Stimulated activated CD4-positive, alpha-beta T cell treated with anti-CD3 and anti-CD28 coated beads, Interleukin-4, amount 100 ng/mL, for 48 hours (primary cell): ENCODE measurements at regions not wholly inside any gene's neighbourhood (a gene's known extent, or its start where the extent isn't known, plus 50 kb on each side); places are given as distances from the start of the nearest gene placed in this dataset.
"Not testable (repeated sequence)": the region's sequence is repeated elsewhere in the genome, so short reads cannot be mapped to it uniquely, and the experiment has no call there.

ENCODE experiments used
- DNase-seq, 2 donors: peaks; one replicate each; pipeline ENCODE4 v3.0.0-alpha.2; 2020; ENCODE audit warnings: low read depth in 2 of 2

DNA sequence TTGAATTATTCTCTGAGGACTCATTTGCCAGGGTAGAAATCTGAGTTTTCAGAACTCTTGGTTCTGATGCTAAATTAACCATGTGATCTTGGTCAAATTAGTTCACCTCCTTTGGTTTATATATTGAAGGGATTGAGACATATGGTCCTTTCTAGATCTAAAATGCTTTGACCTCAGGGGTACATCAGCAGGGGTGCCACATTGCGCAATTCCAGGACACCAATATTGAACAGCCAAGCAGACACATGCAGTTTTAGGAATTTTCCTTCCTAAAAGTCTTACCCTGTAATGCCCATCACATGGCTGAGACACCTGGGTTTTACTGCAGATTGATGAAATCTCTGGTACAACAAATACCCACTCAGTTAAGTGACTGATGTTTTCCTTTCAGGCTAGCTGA, 254.4 kb upstream of the NCAM1 start:
- DNase-seq, result no peak

- DNase-seq, result not testable (repeated sequence)
Observed at GRCh38 chr11:112714340-112714739, 246.9 kb upstream of the NCAM1 start.

GRCh38 chr11:112715056-112715455, 246.2 kb upstream of the NCAM1 start:
- no peak for DNase-seq

GRCh38 chr11:112718483-112718882, 242.7 kb upstream of the NCAM1 start:
- DNase-seq, result no peak

DNA sequence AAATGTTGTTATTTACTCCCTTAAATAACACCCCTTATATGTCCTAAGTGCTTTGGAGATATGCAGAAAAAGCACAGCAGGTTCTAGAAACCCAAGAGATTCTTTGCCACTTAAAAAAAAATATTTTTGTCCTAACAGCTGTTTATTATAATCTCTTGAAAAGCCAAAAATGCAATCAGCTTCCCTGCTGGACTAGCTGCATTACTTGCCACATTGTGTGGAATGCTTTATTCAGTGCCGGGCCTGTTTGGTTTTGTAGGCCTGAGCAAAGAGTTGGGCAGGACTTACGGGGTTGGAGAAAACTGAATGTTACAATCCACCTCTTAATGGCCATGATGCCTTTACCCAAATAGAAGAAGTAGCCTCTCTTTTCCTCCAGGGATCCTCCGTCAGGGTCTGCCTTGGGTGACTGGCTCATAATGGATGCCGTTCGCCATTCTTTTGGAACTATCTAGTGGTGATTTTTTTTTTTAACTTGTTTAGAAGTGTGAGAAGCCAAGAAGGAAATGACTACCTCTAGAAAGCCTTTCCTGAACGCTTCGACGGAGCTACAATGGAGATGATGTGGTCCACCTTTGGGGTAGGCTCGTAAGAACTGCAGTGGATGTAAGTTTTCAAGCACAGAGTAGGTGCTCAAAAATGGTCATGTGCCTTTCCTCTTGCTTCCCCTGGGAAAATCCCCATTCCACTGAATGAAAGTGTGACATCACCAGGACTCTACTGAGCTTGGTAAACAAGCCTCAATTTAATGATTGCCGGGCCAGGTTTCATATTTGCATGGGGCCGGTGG, 241.3 kb upstream of the NCAM1 start:
- DNase-seq, result no peak

DNA sequence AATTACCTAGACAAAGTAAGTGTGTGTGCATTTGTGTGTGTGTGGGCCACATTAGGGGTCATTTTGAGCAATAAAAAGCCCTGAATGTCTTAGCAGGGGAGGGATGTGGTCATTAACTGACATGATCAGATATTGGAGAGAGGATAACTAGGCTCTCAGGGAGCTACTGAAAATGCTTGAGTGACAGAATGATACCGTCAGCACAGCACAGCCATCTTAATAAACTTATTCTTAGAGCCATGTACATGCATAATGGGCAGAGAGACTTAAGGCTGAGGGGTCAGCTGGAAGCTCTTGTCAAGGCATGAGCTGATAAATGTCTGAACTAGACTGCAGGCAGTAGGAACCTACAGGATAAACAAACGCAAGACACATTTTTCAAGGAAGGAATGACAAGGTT, 239.1 kb upstream of the NCAM1 start:
- DNase-seq, result no peak

DNA sequence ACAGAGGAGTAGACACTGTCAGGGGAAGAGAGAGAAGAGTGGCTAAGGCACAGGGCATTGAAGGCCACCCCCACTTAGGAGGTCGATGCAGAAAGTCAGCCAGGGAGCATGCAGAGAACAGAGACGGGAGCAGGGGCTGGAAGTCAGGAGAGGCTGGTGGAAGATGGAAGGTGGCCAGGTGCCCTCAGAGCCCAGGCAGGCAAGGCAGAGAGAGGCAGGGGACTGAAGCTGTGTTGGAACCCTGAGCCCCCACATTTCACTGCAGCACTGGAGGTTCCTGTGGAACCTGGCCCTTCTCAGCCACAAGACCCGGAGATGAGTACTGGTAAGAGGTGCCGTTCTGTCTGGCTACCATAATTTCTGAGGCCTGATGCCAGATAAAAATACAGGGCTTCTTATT, 238.3 kb upstream of the NCAM1 start:
- no peak for DNase-seq

DNA sequence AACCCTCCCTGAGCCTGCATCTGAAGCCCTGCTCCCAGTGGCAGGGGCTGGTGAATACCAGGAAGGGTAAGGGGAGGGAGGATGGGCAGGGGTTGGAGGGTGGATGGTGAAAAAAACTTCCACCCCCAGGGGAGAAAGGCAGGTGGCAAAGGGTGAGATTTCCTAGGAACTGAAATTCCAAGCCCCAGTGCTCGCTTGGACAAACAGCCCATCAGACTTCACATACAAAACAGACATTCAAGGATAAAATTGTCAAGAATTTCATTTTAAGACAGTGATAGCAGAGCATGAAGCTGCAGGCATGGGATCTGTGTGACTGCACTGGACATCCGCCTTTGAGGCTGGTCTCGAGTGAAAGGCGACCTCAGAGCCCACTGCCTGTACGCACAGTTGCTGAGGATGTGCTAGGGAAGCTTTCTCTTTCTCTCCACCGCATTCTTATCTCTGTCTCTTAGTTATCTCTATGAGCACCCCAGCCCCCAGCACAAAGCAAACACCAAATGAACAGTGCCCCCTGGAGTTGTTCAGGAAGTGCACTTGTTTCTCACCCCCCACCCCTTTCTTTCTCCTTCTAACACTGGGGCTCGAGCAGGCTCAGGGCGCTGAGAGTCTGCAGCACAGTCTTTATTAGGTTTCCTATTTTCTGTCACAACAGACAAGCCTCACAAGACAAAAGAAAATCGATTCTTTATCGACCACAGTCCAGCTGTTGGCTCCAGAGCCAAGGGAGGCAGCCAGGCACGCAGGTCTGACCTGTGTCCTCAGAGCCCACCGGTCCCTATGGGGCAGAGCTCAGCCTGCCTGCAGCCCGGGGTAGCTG, 237.3 kb upstream of the NCAM1 start:
- DNase-seq, result no peak

DNA sequence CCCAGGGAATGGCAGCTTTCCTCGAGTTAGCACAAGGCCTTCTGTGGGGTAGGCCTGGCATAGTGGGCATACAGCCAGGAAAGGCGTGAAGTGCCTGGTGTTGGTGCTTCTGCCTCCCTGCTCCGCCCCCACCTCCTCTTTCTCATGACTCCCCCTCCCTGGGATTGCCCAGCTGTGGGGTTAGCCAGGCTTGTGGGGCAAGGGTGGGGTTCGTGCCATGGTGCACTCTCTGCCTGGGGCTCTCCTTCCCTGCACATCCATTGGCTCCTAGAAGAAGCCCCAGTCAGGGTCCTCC, 236.8 kb upstream of the NCAM1 start:
- DNase-seq, result no peak

DNA sequence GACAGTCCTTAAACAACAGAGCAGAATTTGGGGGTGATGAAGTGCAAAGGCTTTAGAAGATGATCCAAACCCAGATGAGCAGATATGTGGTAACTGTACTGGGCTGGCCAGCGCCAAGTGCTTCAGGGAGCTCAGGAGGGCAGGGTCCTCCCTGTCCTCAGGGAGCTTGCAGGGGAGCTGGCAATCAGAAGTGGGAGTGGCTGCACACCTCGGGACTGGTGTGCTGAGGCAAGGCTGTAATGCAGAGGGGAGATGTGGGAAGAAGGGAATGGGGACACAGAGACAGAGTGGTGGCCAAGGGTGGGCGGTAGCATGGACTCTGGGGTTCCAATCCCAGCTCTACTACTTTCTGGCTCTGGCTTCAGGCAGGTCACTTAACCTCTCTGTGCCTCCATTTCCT, 235.6 kb upstream of the NCAM1 start:
- no peak for DNase-seq

GRCh38 chr11:112727341-112727841, 233.8 kb upstream of the NCAM1 start:
- DNase-seq, result no peak

DNA sequence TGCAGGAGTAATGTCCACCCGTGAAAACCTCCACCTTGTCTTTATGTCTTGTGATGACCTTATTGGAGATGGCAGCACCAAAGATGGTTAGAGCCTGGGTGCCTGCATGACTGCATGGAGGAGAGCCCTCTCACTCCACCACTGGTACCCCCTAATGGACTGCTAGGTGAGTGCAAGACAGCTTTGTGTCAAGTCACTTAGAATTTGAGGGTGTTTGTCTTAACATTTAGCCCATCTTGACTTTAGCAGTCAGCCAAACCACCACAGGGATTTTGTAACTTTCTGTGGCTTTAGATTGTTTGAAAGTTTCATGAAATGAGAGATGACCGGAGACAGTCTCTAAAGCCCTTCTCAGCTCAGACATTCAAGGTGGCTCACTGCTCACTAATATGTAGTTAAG, 232.9 kb upstream of the NCAM1 start:
- no peak for DNase-seq

- no peak for DNase-seq
Observed at GRCh38 chr11:112728716-112729115, 232.5 kb upstream of the NCAM1 start.

- no peak for DNase-seq
Observed at GRCh38 chr11:112730591-112730990, 230.6 kb upstream of the NCAM1 start.

GRCh38 chr11:112731538-112731937, 229.7 kb upstream of the NCAM1 start:
- DNase-seq, result no peak

GRCh38 chr11:112732031-112732430, 229.2 kb upstream of the NCAM1 start:
- DNase-seq, result no peak

DNA sequence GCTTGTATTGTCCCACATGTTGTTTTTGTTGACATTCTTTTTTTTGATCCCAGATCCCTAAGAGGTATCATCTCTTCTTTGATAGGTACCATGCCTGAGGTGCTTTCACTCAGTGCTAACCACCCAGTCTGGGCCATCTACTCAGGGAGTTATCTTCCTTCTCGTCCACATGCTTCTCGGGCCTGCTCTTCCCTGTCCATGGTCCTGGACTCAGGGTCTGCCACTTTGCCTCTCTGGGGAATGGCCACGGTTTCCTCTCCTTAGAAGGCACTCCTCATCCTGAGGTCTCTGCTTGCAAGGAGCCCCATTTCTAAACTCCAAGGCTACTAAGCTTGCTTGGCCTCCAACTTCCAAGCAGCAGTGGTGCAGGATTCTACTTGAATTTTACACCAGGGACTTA, 227.0 kb upstream of the NCAM1 start:
- peak in 1 of 2 donors; percentile 3 for DNase-seq

- no peak for DNase-seq
Observed at GRCh38 chr11:112735470-112735869, 225.8 kb upstream of the NCAM1 start.

GRCh38 chr11:112744041-112744440, 217.2 kb upstream of the NCAM1 start:
- DNase-seq, result no peak

- DNase-seq, result no peak
Observed at GRCh38 chr11:112745973-112746372, 215.2 kb upstream of the NCAM1 start.

GRCh38 chr11:112748252-112748651, 213.0 kb upstream of the NCAM1 start:
- no peak for DNase-seq

DNA sequence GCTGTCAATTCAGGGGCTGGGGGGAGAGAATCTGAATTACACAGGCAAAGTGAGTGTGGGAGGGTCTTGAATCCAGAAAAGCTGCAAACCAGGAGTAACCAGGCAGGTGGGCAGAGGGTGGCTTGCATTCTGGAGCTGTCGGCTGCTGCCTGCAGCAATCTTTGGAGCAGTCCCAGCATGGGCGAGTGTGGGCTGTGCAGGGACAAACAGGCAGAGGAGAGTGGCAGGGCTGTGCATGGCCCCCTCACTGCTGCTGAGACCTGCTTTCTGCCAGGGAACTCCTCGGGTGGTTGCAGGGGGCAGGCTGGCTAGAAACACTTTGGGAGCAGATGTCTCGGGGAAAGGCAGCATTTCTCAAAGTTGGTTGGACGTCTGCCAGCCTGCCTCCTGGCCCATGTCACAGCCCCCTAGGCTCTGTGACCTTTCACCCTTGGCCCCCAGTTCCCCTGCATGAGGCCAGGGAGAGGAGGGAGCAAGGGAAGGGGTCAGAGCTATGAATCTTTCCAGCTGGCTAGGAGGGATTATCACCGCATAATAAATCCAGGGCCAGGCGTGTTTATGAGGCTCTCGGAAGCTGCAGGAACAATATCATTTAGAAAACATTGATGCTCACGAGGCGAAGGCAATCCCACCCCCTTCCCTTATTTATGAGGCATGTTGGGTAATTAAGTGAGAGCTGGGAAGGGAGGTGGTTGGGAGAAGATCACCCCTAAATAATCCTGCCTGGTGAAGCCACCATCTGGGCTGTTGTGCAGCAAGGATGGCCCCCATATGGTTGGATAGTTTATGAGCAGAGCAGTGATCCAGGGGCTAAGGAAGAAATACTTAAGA, 212.3 kb upstream of the NCAM1 start:
- no peak for DNase-seq
